ENCODE measurements at regions not wholly inside any gene's neighbourhood (a gene's known extent, or its start where the extent isn't known, plus 50 kb on each side); places are given as distances from the start of the nearest gene placed in this dataset.

DNA sequence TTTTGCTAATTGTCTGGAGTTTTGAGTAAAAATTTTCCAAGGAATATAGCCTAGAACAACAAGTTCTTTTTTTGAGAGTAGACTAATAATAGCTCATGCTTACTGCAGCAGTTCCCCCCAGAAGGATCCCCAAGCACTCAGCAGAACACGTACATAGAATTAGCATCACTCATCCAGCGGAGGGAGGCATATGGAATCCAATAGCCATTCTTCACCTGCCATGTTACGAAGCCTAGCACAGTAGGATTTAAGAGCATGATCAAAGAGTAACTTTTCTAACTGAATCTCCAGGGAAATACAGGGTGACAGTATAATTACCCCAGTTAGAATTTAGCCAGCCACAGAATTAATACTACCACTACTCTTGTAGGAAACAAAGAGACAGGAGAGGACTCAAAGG is 511.7 kb upstream of the NOX3 start:
- no peak for DNase-seq

DNA sequence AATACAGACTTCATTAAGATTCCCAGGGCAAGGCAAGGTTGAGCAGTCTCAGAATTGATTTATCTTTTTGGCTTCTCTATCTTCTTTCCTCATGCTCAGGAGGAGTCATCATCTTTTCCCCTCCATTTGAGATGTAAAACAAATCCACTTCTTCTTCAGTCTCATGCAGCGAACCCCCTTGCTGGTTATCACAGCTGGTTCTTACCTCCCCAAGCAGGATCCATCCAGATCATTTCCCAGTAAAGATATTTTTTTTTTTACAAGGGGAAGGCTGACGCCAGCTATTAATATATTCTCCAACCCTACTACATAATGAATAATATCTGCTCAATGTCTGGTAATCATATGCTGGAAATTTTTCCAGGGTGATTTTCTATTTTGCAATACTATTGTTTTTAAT is 508.9 kb upstream of the NOX3 start:
- no peak for DNase-seq

DNA sequence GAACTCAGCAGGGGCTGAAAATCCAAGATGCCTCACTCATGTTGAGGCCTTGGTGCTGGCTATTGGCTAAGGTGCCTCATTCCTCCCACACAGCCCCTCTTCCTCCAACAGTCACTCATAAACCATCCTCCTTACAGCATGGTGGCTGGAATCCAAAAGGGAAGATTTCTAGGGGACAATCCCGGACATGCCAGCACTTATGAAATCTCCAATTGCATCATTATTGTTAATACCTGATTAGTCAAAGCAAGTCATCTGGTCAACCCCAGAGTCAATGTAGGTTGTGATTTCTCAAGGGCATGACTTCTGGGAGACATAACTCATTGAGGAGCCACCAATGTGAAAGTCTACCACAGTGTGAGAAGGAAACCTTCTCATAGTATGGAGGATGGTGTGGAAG is 506.6 kb upstream of the NOX3 start:
- no peak for DNase-seq

DNA sequence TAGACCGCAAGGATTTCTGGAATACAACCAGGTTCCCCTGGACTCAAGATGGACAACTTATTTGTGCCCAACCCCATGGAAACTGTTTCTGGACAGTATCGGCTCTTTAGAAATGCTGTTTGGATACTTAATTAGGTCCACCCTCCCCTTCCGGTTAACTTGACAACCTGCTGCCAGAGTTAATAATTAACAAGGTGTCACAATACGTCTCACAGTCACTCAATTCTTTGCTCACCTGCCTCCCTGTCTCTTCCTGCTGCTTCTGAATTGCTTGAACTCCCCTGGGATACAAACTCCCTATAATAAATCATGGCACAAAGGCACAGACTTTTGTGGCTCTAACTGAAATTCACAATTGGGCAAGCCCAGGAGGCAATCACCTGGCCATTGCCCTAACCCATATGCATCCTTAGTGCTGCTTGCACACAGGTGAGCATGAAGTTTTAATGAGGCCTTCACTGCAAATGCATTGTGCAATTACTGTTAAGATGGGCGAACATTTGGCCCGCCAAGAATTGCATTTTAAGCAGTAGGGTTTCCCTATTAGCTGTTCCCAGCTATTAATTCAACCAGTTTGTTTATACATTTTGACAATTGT is 504.4 kb upstream of the NOX3 start:
- DNase-seq: peak; percentile 100

DNA sequence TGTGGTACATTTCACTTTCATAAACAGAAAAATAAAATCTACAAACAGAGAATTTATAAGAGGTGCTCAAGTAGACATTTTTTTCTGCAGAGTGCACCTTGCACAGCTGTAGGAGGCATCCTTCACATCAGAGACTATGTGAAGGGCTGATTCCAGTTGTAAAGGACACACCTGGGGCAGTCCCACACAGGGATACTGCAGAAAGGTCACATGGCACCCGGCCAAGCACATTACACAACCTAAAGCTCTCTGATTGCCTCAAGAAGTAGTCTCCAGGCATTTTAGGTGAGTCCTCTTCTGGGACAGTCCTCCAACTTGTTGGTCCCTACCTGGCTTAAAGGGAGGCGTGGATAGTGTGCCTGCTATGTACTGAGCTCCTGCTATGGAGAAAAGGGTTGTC is 502.9 kb upstream of the NOX3 start:
- DNase-seq: peak; percentile 52

DNA sequence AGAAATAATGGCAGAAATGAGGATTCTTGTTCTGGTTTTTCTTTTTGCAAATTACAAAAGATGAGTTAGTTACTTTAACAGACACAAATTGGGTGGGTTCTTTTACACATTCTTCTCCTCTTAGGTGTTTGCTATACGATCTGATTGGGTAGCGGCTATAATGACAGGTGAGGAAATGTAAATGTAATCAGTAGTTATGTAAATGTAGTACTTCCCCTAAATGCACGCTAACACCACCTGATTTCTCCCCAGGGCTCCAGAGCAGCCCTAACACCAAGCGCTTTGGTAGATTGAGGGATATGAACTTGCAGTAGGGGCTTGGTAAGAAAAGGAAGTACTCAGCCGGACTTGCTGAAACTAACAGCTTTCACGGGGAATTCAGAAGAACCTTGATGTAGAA is 499.4 kb upstream of the NOX3 start:
- no peak for DNase-seq

DNA sequence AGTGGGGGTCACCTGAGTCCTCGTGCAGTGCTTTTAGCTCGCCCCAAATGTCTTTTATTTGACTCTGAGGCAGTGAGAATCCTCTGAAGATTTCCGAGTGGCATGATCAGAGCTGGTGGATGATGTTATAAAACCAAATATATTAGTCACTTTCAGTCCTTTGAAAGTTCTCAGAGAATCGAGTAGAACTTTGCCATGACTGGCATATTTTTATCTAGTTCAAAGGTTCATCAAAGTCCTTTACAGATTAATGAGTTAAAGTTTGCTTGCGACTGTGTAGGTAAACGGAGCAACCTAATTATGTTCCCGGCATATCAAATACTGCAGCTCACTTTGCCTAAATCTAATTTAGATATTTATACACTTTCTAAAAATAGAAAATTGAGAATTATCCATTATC is 498.5 kb upstream of the NOX3 start:
- no peak for DNase-seq

DNA sequence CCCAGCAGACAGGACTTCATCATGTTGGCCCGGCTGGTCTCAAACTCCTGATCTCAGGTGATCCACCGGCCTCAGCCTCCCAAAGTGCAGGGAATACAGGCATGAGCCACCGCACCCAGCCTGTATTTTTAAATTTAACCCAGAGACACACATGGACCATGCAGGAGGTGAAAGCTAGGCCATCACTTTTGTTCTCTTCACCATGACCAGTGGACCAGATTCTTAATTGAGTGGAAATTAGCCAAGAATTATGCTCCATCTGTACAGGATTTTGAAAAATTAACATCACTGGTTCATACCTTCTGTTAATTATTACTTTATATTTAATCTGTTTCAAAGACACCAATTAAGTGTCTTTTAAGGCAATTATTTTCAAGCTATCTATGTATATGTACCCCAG is 493.6 kb upstream of the NOX3 start:
- no peak for DNase-seq

DNA sequence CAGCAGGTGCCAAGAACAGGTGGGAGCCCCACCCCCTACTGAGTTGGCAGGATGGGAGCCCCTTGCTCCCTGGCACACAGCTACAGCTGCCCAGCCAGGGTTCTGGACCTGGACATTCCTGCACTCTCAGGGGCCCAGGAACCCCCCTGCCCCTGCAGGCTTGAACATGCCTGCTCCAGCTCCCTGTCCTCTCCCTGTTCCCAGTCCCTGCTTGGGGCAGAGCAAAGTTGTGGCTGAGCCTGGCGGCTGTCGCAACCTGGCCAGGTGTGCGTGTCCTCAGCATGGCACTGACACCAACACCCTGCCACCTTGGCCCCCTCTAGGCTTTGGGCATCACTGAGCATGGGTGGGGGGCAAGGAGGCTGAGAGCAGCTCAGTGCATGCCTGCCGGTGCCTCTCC is 491.2 kb upstream of the NOX3 start:
- DNase-seq: no peak

DNA sequence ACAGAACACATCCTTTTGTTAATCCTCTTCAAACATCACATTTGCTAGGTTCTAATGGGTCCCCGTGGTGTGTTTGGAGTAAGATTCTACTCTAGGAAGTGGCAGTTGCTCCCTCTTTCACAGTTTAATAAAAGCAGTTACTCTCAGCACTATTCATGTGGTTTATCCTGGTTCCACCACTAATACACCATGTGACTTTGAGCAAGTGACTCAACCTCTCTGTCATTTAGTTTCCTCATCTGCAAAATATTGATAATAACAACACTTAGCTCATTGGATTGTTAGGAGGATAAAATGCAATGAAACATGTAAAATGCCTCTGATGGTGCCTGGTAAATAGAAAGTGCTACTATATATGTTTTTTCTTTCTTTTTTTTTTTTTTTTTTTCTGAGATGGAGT is 488.0 kb upstream of the NOX3 start:
- no peak for DNase-seq

DNA sequence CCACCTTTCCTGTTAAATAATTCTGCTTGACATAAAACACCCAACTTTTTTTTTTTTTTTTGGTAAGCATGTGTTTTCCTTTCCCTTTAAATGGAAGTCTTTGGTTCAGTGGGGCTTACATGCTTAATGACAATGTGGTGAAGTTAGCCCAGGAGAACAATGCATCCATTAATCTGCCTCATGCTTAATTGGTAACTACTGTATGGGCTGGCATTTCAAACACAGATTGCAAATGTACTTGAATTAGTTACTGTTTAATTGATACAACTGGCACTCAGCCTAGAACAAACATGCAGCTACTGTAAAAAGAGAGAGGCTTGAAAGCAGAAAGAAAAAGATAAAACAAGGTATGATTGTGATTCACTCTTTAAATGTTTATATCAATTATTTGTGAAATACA is 483.6 kb upstream of the NOX3 start:
- DNase-seq: peak; percentile 68

DNA sequence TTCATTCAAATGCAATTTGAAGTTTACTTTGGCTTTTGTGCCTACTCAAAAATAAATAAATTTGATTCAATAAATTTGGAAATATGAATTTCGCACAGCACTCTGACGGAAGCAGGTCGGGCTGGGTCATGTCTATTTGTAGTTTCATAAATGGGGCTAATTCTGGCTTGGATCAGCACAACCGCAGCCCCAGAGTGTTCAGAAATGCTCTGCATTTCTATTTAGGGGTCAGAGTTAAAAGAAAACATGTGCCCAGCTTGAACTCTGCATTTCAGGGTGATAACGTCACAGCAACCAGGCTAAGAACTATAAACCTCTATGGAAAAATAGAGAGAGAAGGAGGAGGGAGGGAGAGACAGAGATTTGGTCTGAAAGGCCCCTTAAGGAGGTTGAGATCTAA is 480.9 kb upstream of the NOX3 start:
- DNase-seq: no peak

DNA sequence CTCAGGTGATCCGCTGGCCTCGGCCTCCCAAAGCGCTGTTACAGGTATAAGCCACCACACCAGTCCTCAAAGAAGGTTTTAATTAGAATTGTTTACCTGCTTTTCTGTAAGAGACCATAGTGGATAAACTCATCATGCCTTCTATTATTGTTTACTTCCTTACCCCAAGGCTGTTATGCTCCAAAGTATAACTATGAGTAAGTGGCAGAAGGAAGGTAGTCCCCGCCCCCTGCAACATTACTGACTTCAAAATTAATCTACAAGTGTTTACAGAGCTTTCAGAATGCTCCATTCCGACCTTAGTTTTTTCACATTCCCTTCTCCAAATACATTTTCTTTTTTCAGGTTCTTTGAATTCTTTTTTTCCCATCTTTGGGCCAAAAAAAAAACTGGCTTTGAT is 480.5 kb upstream of the NOX3 start:
- DNase-seq: no peak

DNA sequence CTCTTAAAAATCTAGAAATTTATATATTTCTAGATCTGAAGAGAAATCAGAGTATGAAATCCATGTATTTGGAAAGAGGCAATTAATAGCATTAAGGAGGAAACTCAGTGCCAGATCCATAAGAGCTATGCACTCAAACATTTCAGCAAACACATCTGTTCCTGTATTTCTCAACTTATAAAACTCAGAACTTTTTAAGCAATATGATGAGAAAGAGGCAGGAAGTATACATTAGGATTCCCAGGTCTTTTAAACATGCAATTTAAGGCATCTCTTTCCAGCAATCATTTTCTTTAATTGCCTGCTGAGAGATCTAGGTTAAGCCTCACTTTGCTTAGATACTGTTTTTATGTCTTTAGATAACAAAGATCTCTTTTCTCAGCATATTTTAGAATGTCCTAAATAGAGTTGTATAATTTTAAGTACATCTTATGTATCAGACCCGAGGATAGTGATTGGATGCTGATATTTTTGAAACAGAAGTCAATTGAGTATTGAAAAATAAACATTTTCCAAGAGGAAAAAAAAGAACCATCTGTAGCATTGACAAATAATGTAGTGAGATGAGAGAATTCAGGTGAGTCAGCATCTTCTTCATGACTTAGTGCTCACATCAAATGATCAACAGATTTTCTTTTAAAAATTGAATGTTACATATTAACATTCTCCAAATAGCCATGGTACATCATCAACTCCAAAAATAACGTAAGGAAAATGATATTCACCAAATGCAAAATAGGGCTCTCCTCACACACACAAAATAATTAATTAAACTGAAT is 461.4 kb upstream of the NOX3 start:
- DNase-seq: no peak

DNA sequence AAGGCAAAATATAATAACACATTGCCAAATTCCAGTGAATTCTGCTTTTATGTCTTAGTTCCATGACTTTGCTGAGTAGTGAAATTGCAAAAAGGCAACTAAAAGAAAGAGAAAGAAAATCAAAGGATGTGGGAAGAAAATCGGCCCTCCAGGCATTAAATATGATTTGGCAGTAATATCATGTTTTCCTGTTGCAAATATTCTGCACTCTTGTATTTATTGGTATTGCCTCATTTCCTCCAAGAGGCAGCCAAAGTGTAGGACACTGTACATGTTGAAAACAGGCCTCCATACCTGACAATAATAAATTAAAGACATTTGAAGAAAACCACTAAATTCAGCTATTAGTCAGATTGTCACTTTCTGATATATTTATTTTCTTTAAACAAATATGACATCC is 460.0 kb upstream of the NOX3 start:
- no peak for DNase-seq

DNA sequence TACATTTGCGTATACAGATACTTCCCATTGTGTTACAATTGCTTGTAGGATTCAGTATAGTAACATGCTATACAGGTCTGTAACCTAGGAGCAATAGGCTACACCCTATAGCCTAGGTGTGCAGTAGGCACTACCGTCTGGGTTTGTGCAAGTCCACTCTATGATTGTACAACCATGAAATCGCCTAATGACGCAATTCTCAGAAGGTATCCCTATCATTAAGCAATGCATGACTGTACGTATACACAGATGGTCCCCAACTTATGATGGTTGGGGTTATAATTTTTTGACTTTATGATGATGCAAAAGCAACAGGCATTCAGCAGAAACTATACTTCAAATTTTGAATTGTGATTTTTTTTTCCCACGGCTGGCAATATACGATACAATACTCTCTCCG is 458.2 kb upstream of the NOX3 start:
- DNase-seq: no peak

DNA sequence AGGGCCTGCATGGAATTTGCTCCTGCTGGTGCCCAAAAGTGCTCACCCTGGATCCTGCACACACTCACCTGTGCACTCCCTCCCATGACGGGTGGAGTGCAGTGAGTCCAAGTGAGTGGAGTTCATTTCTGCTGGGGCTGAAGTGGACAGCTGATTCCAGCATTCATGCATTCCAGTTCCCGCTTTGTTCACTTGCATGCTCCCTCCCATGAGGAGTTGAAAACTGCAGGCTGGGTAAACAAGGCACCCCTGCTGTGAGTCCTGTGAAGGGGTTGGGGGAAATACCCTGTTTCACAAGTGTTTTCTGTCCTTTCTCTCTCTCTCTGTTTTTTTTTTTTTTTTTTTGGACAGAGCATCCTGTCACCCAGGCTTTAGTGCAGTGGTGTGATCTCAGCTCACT is 454.1 kb upstream of the NOX3 start:
- no peak for DNase-seq

DNA sequence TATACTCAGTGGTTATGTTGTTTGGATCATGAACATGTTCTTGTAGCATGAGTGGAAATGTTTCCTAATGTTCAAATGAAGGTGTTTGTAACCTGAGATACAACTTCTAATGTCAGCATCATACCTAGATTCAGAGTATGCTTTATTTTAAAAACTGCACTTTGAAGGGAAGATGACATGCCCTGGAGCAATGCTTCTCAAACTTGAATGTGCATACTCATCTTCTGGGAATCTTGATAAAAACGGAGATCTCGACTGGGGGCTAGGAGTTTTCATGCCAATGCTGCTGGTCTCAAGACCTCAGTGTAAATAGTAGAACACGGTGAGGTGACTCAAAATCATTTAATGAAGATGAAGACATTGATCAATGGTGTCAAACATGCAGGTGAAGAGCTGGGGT is 440.0 kb upstream of the NOX3 start:
- peak; percentile 19 for DNase-seq

DNA sequence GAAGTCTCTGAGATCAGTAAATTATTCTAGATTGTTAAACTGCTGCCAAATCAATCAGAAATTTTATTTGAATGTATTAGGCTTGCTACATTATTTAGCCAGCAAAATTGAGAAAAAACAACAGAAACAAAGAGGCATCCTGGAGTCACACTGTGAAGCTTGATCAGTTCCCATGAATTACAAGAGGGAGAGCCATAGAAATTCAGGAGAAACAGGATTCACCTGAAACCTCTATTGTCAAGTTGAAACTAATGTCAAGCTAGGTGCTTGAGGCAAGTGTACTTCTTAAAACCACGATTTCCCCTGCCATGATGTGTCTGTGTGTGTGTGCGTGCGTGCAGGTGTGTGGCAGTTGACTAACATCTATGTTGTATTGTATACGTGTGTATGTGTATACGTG is 439.1 kb upstream of the NOX3 start:
- DNase-seq: peak; percentile 16

DNA sequence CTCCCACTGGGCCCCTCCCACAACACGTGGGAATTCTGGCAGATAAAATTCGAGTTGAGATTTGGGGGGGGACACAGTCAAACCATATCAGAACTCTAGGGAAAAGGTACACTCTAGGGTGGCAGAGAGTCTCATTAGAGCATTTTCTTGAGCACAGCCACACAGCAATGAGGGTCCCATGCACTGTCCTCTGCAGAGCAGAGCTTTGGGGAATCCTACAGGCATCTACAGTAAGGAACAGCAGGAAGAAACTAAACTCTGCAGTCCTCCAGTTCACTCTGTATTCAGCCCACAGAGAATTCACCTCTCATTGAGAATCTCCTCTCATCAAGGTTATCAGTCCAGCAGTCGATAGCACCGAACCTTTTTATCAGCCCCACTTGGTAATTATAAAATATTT is 438.6 kb upstream of the NOX3 start:
- no peak for DNase-seq

DNA sequence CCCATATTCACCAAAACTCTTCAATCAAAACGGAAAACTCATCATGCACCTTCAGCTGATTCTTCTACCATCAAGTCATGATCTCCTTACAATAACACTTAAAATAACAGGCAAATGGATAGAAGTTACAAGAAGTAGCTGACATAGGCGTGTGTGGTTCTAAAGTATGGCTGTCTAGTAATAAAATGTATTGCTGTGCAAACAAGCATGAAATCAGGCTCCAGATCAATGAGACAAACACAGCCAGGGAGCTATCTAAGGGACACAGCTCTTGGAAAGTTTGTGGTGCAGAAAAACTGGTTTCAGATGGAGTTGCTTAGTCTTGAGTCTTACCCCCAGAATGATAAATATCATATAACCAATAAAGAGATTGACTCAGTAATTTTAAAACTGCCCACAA is 434.8 kb upstream of the NOX3 start:
- no peak for DNase-seq

DNA sequence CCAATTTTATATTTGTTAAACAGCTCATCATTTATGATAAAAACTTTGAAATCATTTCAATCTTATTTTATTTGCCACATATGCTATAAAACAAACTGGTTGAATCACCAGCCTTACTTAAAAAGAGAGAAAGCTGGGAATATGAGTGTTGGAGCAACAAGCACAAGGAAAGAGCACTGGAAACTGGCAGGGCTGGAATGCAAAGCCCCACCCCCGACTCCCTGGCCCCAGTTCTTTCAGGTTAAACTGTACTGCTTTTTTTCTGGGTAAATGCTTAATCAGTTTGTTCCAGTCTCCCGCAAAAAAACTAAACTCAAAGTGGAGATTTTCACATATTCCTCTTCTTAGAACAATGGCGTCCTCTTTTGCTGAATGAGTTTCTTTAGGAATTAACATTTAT is 433.8 kb upstream of the NOX3 start:
- no peak for DNase-seq

DNA sequence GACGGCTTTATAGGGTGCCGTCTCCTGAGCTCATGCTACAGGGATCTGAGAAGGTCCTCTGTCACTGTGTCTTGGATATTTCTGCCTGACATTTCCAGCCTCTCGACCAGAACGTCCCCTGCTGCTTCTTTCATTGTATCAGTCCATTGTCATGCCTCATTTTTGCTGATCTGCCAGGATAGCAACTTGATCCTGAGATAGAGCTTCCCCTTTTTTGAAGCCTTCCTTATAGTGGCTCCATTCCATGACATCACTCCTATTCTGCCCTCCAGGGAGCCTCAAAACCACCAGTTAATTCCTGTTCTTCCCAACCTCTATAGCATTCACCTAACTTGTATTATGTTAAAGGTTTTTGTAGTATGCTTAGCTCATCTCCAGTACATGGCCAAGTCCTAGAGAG is 431.8 kb upstream of the NOX3 start:
- DNase-seq: peak; percentile 19

DNA sequence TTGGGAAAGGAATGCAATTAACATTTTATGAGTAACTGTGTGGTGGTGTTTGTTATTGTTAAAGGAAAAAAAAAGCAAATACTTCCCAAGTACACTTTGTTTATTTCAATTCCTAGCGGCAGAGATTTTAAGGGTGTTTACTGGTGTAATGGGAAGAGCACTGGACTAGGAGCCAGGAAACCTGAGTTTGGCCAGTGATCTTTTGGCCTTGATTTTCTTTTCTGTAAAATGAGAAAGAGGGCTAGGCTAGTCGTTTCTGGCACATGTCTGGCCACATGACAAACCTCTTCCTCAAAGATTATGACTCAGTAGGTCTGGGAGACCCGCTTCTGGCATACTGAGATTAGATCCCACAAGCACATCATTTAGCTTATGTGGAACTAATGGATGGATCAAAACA is 428.1 kb upstream of the NOX3 start:
- DNase-seq: no peak

DNA sequence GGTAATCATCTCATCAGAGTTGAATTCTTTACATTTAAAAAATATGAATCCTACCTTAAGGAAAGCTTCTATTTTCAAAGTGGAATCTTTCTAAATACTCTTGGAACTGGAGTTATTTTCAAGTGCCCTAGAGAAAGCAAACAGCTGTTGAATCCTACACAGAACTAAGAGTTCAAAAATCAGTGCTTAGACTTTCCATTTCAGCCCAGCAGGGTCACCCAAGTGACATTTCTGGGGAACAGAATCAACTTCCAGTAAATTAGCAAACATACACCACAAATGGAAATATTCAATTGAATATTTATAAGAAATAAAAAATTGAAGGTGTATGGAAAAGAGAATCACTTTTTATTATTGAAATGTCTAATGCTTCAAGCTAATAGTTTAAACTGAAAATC is 427.7 kb upstream of the NOX3 start:
- DNase-seq: no peak

All from NCI-H146 (cell line).